WTC11 (cell line): ENCODE measurements at regions not wholly inside any gene's neighbourhood (a gene's known extent, or its start where the extent isn't known, plus 50 kb on each side); places are given as distances from the start of the nearest gene placed in this dataset.

Source experiments
- FOXP1 ChIP-seq: sonication (generic); formaldehyde crosslinking; IDR thresholded peaks from 2 replicates; pipeline ENCODE4 v1.8.0; 2022; ENCODE audit warnings: missing genetic modification reagents, mild to moderate bottlenecking, moderate library complexity, borderline replicate concordance
- GABPB1 ChIP-seq: sonication (generic); formaldehyde crosslinking; IDR thresholded peaks from 2 replicates; pipeline ENCODE4 v1.8.1; 2023; ENCODE audit warnings: mild to moderate bottlenecking, missing genetic modification reagents
- KAT7 ChIP-seq: sonication (generic); formaldehyde crosslinking; IDR thresholded peaks from 2 replicates; pipeline ENCODE4 v1.8.1; 2023; ENCODE audit warnings: missing genetic modification reagents, mild to moderate bottlenecking, borderline replicate concordance
- MXD4 ChIP-seq: fragments of 250-450 bp; sonication (Bioruptor Pico); IDR thresholded peaks from 2 replicates; pipeline ENCODE4 v1.8.0; 2021; ENCODE audit warnings: mild to moderate bottlenecking, moderate library complexity, borderline replicate concordance
- NFE2L1 ChIP-seq: sonication (generic); formaldehyde crosslinking; IDR thresholded peaks from 2 replicates; pipeline ENCODE4 v1.8.1; 2023; ENCODE audit warnings: missing genetic modification reagents
- SOX15 ChIP-seq: fragments of 250-450 bp; sonication (Bioruptor Pico); IDR thresholded peaks from 2 replicates; pipeline ENCODE4 v1.9.0; 2021; ENCODE audit warnings: mild to moderate bottlenecking
- SP1 ChIP-seq: sonication (generic); formaldehyde crosslinking; conservative IDR thresholded peaks from 2 replicates; pipeline ENCODE4 v1.8.1; 2022; ENCODE audit warnings: missing genetic modification reagents
- USF1 ChIP-seq: sonication (generic); formaldehyde crosslinking; IDR thresholded peaks from 2 replicates; pipeline ENCODE4 v1.8.0; 2022; ENCODE audit warnings: mild to moderate bottlenecking, missing genetic modification reagents
- USF2 ChIP-seq: sonication (generic); formaldehyde crosslinking; IDR thresholded peaks from 2 replicates; pipeline ENCODE4 v1.8.1; 2023; ENCODE audit warnings: mild to moderate bottlenecking, missing genetic modification reagents, moderate library complexity
- TF ChIP-seq, protein P1 (sequence below): sonication (generic); formaldehyde crosslinking; IDR thresholded peaks from 2 replicates; pipeline ENCODE4 v1.8.1; 2023; ENCODE audit warnings: mild to moderate bottlenecking, missing genetic modification reagents, moderate library complexity
- TF ChIP-seq, protein P2 (sequence below): fragments of 200-600 bp; IDR thresholded peaks from 2 replicates; pipeline ENCODE4 v1.8.0; 2022; ENCODE audit warnings: antibody characterized with exemption
- TF ChIP-seq, protein P3 (sequence below): sonication (generic); formaldehyde crosslinking; IDR thresholded peaks from 2 replicates; pipeline ENCODE4 v1.8.1; 2022; ENCODE audit warnings: mild to moderate bottlenecking, missing genetic modification reagents, moderate library complexity, borderline replicate concordance
- TF ChIP-seq, protein P4 (sequence below): sonication (generic); formaldehyde crosslinking; IDR thresholded peaks from 2 replicates; pipeline ENCODE4 v1.8.0; 2022; ENCODE audit warnings: mild to moderate bottlenecking, missing genetic modification reagents
- TF ChIP-seq, protein P5 (sequence below): fragments of 250-450 bp; sonication (Bioruptor Pico); IDR thresholded peaks from 2 replicates; pipeline ENCODE4 v1.9.0; 2021; ENCODE audit warnings: mild to moderate bottlenecking

- TF ChIP-seq, protein P1, sequence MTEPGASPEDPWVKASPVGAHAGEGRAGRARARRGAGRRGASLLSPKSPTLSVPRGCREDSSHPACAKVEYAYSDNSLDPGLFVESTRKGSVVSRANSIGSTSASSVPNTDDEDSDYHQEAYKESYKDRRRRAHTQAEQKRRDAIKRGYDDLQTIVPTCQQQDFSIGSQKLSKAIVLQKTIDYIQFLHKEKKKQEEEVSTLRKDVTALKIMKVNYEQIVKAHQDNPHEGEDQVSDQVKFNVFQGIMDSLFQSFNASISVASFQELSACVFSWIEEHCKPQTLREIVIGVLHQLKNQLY (CRISPR knock-in tag) = no peak
- TF ChIP-seq SOX15 (CRISPR knock-in tag) (no peak), USF2 (no peak), USF1 (no peak), GABPB1 (no peak), KAT7 (CRISPR knock-in tag) (no peak), SP1 (no peak), NFE2L1 (CRISPR knock-in tag) (no peak), FOXP1 (no peak), MXD4 (CRISPR knock-in tag) (no peak)
- TF ChIP-seq, protein P2, sequence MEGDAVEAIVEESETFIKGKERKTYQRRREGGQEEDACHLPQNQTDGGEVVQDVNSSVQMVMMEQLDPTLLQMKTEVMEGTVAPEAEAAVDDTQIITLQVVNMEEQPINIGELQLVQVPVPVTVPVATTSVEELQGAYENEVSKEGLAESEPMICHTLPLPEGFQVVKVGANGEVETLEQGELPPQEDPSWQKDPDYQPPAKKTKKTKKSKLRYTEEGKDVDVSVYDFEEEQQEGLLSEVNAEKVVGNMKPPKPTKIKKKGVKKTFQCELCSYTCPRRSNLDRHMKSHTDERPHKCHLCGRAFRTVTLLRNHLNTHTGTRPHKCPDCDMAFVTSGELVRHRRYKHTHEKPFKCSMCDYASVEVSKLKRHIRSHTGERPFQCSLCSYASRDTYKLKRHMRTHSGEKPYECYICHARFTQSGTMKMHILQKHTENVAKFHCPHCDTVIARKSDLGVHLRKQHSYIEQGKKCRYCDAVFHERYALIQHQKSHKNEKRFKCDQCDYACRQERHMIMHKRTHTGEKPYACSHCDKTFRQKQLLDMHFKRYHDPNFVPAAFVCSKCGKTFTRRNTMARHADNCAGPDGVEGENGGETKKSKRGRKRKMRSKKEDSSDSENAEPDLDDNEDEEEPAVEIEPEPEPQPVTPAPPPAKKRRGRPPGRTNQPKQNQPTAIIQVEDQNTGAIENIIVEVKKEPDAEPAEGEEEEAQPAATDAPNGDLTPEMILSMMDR = no peak
- TF ChIP-seq, protein P3, sequence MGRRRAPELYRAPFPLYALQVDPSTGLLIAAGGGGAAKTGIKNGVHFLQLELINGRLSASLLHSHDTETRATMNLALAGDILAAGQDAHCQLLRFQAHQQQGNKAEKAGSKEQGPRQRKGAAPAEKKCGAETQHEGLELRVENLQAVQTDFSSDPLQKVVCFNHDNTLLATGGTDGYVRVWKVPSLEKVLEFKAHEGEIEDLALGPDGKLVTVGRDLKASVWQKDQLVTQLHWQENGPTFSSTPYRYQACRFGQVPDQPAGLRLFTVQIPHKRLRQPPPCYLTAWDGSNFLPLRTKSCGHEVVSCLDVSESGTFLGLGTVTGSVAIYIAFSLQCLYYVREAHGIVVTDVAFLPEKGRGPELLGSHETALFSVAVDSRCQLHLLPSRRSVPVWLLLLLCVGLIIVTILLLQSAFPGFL = no peak
- TF ChIP-seq, protein P4, sequence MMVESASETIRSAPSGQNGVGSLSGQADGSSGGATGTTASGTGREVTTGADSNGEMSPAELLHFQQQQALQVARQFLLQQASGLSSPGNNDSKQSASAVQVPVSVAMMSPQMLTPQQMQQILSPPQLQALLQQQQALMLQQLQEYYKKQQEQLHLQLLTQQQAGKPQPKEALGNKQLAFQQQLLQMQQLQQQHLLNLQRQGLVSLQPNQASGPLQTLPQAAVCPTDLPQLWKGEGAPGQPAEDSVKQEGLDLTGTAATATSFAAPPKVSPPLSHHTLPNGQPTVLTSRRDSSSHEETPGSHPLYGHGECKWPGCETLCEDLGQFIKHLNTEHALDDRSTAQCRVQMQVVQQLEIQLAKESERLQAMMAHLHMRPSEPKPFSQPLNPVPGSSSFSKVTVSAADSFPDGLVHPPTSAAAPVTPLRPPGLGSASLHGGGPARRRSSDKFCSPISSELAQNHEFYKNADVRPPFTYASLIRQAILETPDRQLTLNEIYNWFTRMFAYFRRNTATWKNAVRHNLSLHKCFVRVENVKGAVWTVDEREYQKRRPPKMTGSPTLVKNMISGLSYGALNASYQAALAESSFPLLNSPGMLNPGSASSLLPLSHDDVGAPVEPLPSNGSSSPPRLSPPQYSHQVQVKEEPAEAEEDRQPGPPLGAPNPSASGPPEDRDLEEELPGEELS (CRISPR knock-in tag) = no peak
- TF ChIP-seq, protein P5, sequence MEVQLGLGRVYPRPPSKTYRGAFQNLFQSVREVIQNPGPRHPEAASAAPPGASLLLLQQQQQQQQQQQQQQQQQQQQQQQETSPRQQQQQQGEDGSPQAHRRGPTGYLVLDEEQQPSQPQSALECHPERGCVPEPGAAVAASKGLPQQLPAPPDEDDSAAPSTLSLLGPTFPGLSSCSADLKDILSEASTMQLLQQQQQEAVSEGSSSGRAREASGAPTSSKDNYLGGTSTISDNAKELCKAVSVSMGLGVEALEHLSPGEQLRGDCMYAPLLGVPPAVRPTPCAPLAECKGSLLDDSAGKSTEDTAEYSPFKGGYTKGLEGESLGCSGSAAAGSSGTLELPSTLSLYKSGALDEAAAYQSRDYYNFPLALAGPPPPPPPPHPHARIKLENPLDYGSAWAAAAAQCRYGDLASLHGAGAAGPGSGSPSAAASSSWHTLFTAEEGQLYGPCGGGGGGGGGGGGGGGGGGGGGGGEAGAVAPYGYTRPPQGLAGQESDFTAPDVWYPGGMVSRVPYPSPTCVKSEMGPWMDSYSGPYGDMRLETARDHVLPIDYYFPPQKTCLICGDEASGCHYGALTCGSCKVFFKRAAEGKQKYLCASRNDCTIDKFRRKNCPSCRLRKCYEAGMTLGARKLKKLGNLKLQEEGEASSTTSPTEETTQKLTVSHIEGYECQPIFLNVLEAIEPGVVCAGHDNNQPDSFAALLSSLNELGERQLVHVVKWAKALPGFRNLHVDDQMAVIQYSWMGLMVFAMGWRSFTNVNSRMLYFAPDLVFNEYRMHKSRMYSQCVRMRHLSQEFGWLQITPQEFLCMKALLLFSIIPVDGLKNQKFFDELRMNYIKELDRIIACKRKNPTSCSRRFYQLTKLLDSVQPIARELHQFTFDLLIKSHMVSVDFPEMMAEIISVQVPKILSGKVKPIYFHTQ (CRISPR knock-in tag) = no peak
Measured at GRCh38 chr5:72572236-72572765, 65.1 kb upstream of the ZNF366 start.
